Skeletal muscle tissue (tissue), 3 donors: ENCODE measurements at regions not wholly inside any gene's neighbourhood (a gene's known extent, or its start where the extent isn't known, plus 50 kb on each side); places are given as distances from the start of the nearest gene placed in this dataset.

Source experiments
- H3K27ac ChIP-seq: one replicate; pipeline ENCODE4 v1.7.0; 2013; ENCODE audit warnings: mild to moderate bottlenecking, low read depth, low read length, inconsistent platforms
- H3K27me3 ChIP-seq, 3 donors: one replicate each; pipeline ENCODE4 v1.7.0; 2013; ENCODE audit warnings: low read length in 3 of 3; ENCODE audit not compliant: control insufficient read depth in 3 of 3, insufficient read depth in 3 of 3
- H3K36me3 ChIP-seq, 3 donors: one replicate each; pipeline ENCODE4 v1.7.0; 2013; ENCODE audit warnings: low read length in 3 of 3; ENCODE audit not compliant: control insufficient read depth in 3 of 3, insufficient read depth in 3 of 3
- H3K4me1 ChIP-seq, 3 donors: one replicate each; pipeline ENCODE4 v1.7.0; 2013; ENCODE audit warnings: low read length in 3 of 3, mild to moderate bottlenecking in 3 of 3; ENCODE audit not compliant: control insufficient read depth in 3 of 3, insufficient read depth in 3 of 3
- H3K4me3 ChIP-seq, 3 donors: one replicate each; pipeline ENCODE4 v1.7.0; 2013; ENCODE audit warnings: low read length in 3 of 3
- H3K9ac ChIP-seq, 3 donors: one replicate each; pipeline ENCODE4 v1.7.0; 2013; ENCODE audit warnings: low read length in 3 of 3, mild to moderate bottlenecking in 3 of 3, moderate library complexity in 2 of 3, low read depth in 1 of 3
- H3K9me3 ChIP-seq, 3 donors: one replicate each; pipeline ENCODE4 v1.7.0; 2013; ENCODE audit warnings: low read length in 3 of 3; ENCODE audit not compliant: control insufficient read depth in 3 of 3
- donor health status: Osteomylitis.

GRCh38 chr7:115721293-115722217 lies 309.0 kb downstream of the TFEC start:
- no peaks in the 10 kb centered on the region for H3K36me3 ChIP-seq
- no peaks in the 10 kb centered on the region for H3K4me1 ChIP-seq
- H3K27me3 ChIP-seq = no peaks in the 10 kb centered on the region
- no peak overlapping the region for H3K4me3 ChIP-seq
- no peak overlapping the region for H3K27ac ChIP-seq
- no peaks in the 10 kb centered on the region for H3K9me3 ChIP-seq
- no peak overlapping the region for H3K9ac ChIP-seq

- H3K9me3 ChIP-seq = no peaks in the 10 kb centered on the region
- H3K27me3 ChIP-seq = no peaks in the 10 kb centered on the region
- H3K4me1 ChIP-seq = no peaks in the 10 kb centered on the region
- no peak overlapping the region for H3K9ac ChIP-seq
- H3K36me3 ChIP-seq = no peaks in the 10 kb centered on the region
- H3K4me3 ChIP-seq = no peak overlapping the region
- no peak overlapping the region for H3K27ac ChIP-seq
Measured at GRCh38 chr7:115719963-115720362, 310.6 kb downstream of the TFEC start.

- Histone ChIP-seq H3K9ac (no peak overlapping the region), H3K9me3 (no peaks in the 10 kb centered on the region), H3K4me3 (no peak overlapping the region), H3K4me1 (no peaks in the 10 kb centered on the region), H3K27ac (no peak overlapping the region), H3K36me3 (no peaks in the 10 kb centered on the region), H3K27me3 (no peaks in the 10 kb centered on the region)
Measured at GRCh38 chr7:115709664-115710063, 320.9 kb downstream of the TFEC start.

DNA sequence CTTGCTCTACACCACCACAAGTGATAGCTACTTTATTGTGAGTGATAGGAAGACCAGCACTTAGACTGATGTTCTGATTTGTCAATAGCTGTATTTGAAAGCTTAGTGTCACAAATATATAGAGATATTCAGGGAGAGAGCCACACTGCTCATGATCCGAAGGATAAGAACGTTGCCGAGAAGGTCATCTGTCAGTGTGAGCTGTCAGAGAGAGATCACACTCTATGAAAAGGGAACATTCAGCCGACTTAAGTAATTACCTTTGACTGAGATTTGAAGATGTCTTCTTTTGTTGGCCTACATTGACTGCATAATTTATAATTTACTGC lies 322.6 kb downstream of the TFEC start:
- Histone ChIP-seq H3K4me3 (peak overlapping the region in 1 of 3 donors; percentile 37), H3K9me3 (no peaks in the 10 kb centered on the region), H3K4me1 (no peaks in the 10 kb centered on the region), H3K27me3 (no peaks in the 10 kb centered on the region), H3K27ac (no peak overlapping the region), H3K9ac (no peak overlapping the region), H3K36me3 (no peaks in the 10 kb centered on the region)

DNA sequence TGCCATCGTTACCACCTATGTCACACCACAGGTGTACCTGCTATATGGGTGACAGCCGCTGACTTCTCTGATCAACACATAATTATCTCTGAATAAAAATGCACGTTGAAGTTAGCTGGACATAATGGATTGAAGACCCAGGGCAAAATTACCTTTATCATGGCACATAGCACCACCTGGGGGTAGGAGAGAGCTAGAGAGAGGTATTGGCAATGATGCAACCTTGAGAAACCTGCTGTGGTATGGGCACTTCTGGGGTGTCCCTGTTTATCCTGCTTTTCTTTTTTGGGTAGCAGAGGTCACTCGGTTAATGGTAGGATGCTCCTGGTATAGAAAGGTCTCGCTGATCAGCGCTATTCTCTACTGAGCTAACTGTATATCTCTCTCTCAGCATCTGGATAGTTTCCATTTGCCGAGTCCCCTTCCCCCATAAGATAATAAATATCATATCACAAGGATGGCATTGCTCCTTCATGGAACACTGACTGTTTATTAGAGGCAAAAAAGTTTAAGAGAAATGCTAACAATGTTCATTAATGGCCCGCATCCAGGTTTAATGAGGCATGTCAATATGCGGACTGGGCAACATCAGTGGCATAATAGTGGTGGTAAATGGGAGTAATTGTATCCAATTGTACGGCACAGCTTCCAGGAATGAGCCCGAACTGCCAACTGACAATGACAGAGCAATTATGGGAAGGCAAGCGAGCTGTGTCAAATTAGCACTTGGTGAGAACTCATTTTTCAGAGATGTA lies 323.1 kb downstream of the TFEC start:
- Histone ChIP-seq H3K27ac (no peak overlapping the region), H3K9ac (no peak overlapping the region), H3K4me3 (peak overlapping the region in 1 of 3 donors; percentile 37), H3K36me3 (no peaks in the 10 kb centered on the region), H3K4me1 (no peaks in the 10 kb centered on the region), H3K9me3 (no peaks in the 10 kb centered on the region), H3K27me3 (no peaks in the 10 kb centered on the region)

DNA sequence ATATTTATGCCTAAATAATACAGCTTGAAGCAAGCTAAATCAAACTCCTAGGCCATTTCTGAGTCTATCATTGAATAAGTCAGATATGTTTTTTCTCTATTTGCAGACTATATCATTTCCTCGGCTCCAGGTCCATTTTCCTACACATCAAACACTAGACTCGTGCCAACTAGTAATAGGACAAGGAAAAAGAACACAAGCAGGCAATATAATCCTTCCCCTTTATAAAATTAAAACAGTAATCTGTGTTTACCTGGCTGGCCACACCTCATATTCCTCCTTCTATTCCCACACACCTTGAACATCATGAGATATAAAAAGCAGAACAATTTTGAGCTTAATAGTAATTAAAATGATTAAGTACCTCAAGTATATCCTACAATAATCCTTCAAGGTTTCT lies 325.7 kb downstream of the TFEC start:
- Histone ChIP-seq H3K27me3 (no peaks in the 10 kb centered on the region), H3K9ac (no peak overlapping the region), H3K9me3 (no peaks in the 10 kb centered on the region), H3K4me1 (no peaks in the 10 kb centered on the region), H3K27ac (no peak overlapping the region), H3K4me3 (no peak overlapping the region), H3K36me3 (no peaks in the 10 kb centered on the region)

GRCh38 chr7:115701141-115701540 lies 329.4 kb downstream of the TFEC start:
- Histone ChIP-seq H3K27me3 (no peaks in the 10 kb centered on the region), H3K27ac (no peak overlapping the region), H3K9ac (no peak overlapping the region), H3K36me3 (no peaks in the 10 kb centered on the region), H3K4me3 (no peak overlapping the region), H3K4me1 (no peaks in the 10 kb centered on the region), H3K9me3 (no peaks in the 10 kb centered on the region)

DNA sequence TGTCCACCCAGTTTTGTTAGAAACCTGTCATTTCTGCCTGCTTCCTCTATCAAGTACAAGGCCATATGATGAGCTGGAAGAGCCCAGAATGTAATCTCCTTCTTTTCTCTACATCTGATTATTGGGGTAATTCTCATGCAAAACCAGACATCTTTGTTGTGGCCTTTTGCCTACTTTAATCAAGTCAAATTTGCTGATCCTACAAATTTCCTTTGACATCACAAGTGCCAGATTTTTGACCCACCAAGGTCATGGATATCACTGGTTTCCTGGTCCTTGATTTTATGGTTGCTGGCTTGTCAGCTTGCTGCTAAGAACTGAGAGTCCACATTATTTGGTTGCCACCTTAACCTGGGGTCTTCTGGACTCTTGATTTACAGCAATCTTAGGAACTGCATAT lies 336.1 kb downstream of the TFEC start:
- no peaks in the 10 kb centered on the region for H3K9me3 ChIP-seq
- H3K27me3 ChIP-seq = no peaks in the 10 kb centered on the region
- H3K4me1 ChIP-seq = no peaks in the 10 kb centered on the region
- H3K27ac ChIP-seq = no peak overlapping the region
- no peak overlapping the region for H3K4me3 ChIP-seq
- H3K9ac ChIP-seq = no peak overlapping the region
- H3K36me3 ChIP-seq = no peaks in the 10 kb centered on the region

DNA sequence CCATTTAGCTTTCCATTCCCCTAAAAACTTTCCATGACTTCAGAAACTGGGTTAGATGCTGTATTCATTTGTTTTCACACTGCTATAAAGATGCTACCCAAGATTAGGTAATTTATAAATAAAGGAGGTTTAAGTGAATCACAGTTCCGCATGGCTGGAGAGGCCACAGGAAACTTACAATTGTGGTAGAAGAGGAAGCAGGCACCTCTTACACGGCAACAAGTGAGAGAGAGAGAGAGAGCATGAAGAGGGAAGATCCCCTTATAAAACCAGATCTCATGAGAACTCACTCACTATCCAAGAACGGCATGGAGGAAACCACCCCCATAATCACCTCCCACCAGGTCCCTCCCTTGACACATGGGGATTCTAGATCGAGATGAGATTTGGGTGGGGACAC lies 336.8 kb downstream of the TFEC start:
- no peaks in the 10 kb centered on the region for H3K4me1 ChIP-seq
- H3K9ac ChIP-seq = no peak overlapping the region
- H3K27ac ChIP-seq = no peak overlapping the region
- H3K4me3 ChIP-seq = no peak overlapping the region
- H3K36me3 ChIP-seq = no peaks in the 10 kb centered on the region
- H3K27me3 ChIP-seq = no peaks in the 10 kb centered on the region
- H3K9me3 ChIP-seq = no peaks in the 10 kb centered on the region

- no peak overlapping the region for H3K27ac ChIP-seq
Measured at GRCh38 chr7:115689941-115690340, 340.6 kb downstream of the TFEC start.

More at GRCh38 chr7:115689941-115690340, 340.6 kb downstream of the TFEC start:
- no peak overlapping the region for H3K9ac ChIP-seq
- no peak overlapping the region for H3K4me3 ChIP-seq
- no peaks in the 10 kb centered on the region for H3K9me3 ChIP-seq
- no peaks in the 10 kb centered on the region for H3K27me3 ChIP-seq
- H3K4me1 ChIP-seq = no peaks in the 10 kb centered on the region
- H3K36me3 ChIP-seq = no peaks in the 10 kb centered on the region
